Vagina (tissue), 2 donors: ENCODE measurements at regions not wholly inside any gene's neighbourhood (a gene's known extent, or its start where the extent isn't known, plus 50 kb on each side); places are given as distances from the start of the nearest gene placed in this dataset.

Experiments
- POLR2A ChIP-seq, 2 donors: fragments of 450-650 bp; IDR thresholded peaks; one replicate each; pipeline ENCODE4 v1.6.1; 2017; ENCODE audit warnings: antibody characterized with exemption in 2 of 2, mild to moderate bottlenecking in 2 of 2, moderate library complexity in 2 of 2
- POLR2AphosphoS5 ChIP-seq, 2 donors: sonication (generic); formaldehyde crosslinking; IDR thresholded peaks; one replicate each; pipeline ENCODE4 v1.9.0; 2017; ENCODE audit warnings: antibody characterized with exemption in 2 of 2, mild to moderate bottlenecking in 2 of 2, low read depth in 1 of 2; ENCODE audit not compliant: insufficient read depth in 1 of 2
- TF ChIP-seq, protein P1 (sequence below), 3 experiments: fragments of 450-650 bp in 2 of 3; fragments of 200-600 bp in 1 of 3; sonication (generic) in 1 of 3; IDR thresholded peaks; one replicate each; pipeline ENCODE4 v1.5.1; 2017 to 2019; ENCODE audit warnings: antibody characterized with exemption in 3 of 3, mild to moderate bottlenecking in 2 of 3, moderate library complexity in 2 of 3

DNA sequence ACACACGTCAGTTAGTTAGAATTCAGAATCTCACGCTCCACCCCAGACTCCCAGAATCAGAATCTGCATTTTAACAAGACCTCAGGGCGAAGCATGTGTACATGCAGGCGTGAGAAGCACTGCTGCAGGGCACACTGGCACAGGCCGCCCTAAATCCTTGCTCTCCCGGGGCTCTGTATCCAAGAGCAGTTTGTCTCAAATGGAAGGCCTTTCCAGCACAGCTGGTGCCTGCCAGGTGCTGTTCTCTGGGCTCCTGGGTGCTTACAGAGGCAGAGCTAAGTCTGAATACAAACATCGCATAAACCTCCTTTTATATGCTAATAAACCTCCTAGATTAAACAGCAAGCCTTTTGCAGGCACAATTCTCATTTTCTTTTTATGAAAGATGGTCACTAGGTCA lies 119.1 kb upstream of the CD93 start:
- TF ChIP-seq, protein P1, sequence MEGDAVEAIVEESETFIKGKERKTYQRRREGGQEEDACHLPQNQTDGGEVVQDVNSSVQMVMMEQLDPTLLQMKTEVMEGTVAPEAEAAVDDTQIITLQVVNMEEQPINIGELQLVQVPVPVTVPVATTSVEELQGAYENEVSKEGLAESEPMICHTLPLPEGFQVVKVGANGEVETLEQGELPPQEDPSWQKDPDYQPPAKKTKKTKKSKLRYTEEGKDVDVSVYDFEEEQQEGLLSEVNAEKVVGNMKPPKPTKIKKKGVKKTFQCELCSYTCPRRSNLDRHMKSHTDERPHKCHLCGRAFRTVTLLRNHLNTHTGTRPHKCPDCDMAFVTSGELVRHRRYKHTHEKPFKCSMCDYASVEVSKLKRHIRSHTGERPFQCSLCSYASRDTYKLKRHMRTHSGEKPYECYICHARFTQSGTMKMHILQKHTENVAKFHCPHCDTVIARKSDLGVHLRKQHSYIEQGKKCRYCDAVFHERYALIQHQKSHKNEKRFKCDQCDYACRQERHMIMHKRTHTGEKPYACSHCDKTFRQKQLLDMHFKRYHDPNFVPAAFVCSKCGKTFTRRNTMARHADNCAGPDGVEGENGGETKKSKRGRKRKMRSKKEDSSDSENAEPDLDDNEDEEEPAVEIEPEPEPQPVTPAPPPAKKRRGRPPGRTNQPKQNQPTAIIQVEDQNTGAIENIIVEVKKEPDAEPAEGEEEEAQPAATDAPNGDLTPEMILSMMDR (IDR thresholded peaks at IDR 0.05) = no peak
- TF ChIP-seq POLR2AphosphoS5 (IDR thresholded peaks at IDR 0.05; ENCODE audit: insufficient read depth in 1 of 2, low read depth in 1 of 2) = no peak
- TF ChIP-seq POLR2A (IDR thresholded peaks at IDR 0.05) = no peak
